ENCODE measurements at regions not wholly inside any gene's neighbourhood (a gene's known extent, or its start where the extent isn't known, plus 50 kb on each side); places are given as distances from the start of the nearest gene placed in this dataset.

DNA sequence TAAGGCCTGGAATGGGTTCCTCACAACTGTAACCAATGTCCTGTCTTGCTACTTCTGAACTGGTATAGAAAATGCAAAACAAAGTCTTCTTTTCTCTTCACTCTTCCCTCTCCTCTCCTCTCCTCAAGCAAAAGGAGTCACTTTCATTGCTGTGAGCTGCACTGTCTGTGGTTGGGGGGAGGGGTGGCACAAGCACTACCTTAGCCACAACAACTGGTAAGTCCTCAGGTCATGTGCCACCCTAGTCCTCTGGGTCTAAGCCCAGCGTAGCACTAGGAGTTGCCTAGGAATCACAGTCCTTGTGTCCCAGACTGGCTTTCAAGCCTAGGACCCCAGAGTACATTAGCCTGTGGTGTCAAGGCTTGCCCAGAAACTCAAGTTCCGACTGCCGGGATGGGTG, 859.3 kb upstream of the AMOT start:
- no peaks in the 10 kb centered on the region for H3K4me1 ChIP-seq (ENCODE audit: insufficient read depth, low read length, severe bottlenecking)
- no peak overlapping the region for H3K27ac ChIP-seq (ENCODE audit: low read depth, low read length, poor library complexity, severe bottlenecking)
- H3F3A ChIP-seq (ENCODE audit: insufficient read depth, low read length), result no peaks in the 10 kb centered on the region
- H3K4me2 ChIP-seq (ENCODE audit: low read length), result no peak overlapping the region
- no peaks in the 10 kb centered on the region for H3K79me2 ChIP-seq (ENCODE audit: insufficient read depth, low read length)
- no peaks in the 10 kb centered on the region for H3K9me3 ChIP-seq (ENCODE audit: low read length)
- no peaks in the 10 kb centered on the region for H3K9me2 ChIP-seq (ENCODE audit: low read depth, low read length)
- TF ChIP-seq EZH2 (IDR thresholded peaks at IDR 0.05; ENCODE audit: borderline replicate concordance, low read length) (no peak), CTCF (IDR thresholded peaks at IDR 0.05; ENCODE audit: low read length) (no peak)
- no peaks in the 10 kb centered on the region for H4K20me1 ChIP-seq (ENCODE audit: insufficient read depth, low read length)
- H3K27me3 ChIP-seq (ENCODE audit: insufficient read depth, low read length), result no peaks in the 10 kb centered on the region
- H2AFZ ChIP-seq (ENCODE audit: low read length), result no peak overlapping the region
- H3K36me3 ChIP-seq (ENCODE audit: insufficient read depth, low read length), result no peaks in the 10 kb centered on the region
- H3K9ac ChIP-seq (ENCODE audit: low read length), result no peak overlapping the region
- H3K4me3 ChIP-seq (ENCODE audit: low read depth, low read length, poor library complexity, severe bottlenecking), result no peak overlapping the region

DNA sequence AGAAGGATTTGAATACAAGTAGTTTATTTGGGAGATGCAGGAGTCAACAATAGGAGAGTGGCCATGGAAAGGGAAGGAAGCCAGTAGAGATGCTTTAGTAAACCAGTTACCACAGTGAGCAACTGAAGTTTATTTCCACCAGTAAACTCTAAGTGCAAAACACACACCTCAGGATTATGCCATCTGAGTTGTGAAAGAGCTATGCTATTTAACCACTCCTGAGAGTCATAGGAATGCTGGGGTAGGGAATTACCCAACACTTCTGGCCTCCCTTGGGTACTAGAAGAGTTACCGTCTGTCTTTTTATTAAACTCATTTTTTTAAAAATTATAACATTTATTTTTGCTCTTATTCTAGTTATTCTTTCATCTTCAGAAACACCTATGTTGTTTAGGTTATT, 834.6 kb upstream of the AMOT start:
- no peaks in the 10 kb centered on the region for H4K20me1 ChIP-seq (ENCODE audit: insufficient read depth, low read length)
- H3K4me2 ChIP-seq (ENCODE audit: low read length), result no peak overlapping the region
- H3K9me2 ChIP-seq (ENCODE audit: low read depth, low read length), result no peaks in the 10 kb centered on the region
- H3K27me3 ChIP-seq (ENCODE audit: insufficient read depth, low read length), result no peaks in the 10 kb centered on the region
- H3K9me3 ChIP-seq (ENCODE audit: low read length), result no peaks in the 10 kb centered on the region
- H3F3A ChIP-seq (ENCODE audit: insufficient read depth, low read length), result no peaks in the 10 kb centered on the region
- H3K36me3 ChIP-seq (ENCODE audit: insufficient read depth, low read length), result no peaks in the 10 kb centered on the region
- no peaks in the 10 kb centered on the region for H3K4me1 ChIP-seq (ENCODE audit: insufficient read depth, low read length, severe bottlenecking)
- H3K79me2 ChIP-seq (ENCODE audit: insufficient read depth, low read length), result no peaks in the 10 kb centered on the region
- no peak overlapping the region for H3K4me3 ChIP-seq (ENCODE audit: low read depth, low read length, poor library complexity, severe bottlenecking)
- no peak overlapping the region for H3K9ac ChIP-seq (ENCODE audit: low read length)
- H2AFZ ChIP-seq (ENCODE audit: low read length), result no peak overlapping the region
- TF ChIP-seq EZH2 (IDR thresholded peaks at IDR 0.05; ENCODE audit: borderline replicate concordance, low read length), result no peak
- no peak overlapping the region for H3K27ac ChIP-seq (ENCODE audit: low read depth, low read length, poor library complexity, severe bottlenecking)

DNA sequence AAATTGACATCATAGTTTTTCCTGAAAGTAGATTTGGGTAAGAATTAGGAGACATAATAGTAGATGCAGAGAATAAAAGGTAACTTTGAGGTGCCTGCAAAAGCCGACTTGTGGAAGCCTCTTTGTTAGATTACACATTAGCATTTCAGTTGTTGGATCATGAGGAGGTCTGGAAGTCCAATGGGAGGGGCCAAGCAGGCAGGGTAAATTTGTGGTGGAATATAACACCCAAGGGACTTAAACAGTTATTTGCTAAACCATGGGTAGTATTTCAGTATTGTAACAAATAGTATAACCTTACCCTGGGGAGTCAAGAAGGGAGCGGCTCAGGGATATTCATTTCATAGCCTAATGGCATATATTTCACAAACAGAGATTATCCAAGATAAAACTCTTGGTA, 810.7 kb upstream of the AMOT start:
- Histone ChIP-seq H3K9me3 (ENCODE audit: low read length) (no peaks in the 10 kb centered on the region), H3K27ac (ENCODE audit: low read depth, low read length, poor library complexity, severe bottlenecking) (no peak overlapping the region), H3F3A (ENCODE audit: insufficient read depth, low read length) (no peaks in the 10 kb centered on the region)

More for the DNA sequence above, 810.7 kb upstream of the AMOT start:
- no peaks in the 10 kb centered on the region for H3K9me2 ChIP-seq (ENCODE audit: low read depth, low read length)
- H2AFZ ChIP-seq (ENCODE audit: low read length), result no peak overlapping the region
- H3K79me2 ChIP-seq (ENCODE audit: insufficient read depth, low read length), result no peaks in the 10 kb centered on the region
- no peak overlapping the region for H3K4me3 ChIP-seq (ENCODE audit: low read depth, low read length, poor library complexity, severe bottlenecking)
- H3K4me2 ChIP-seq (ENCODE audit: low read length), result no peak overlapping the region
- H3K4me1 ChIP-seq (ENCODE audit: insufficient read depth, low read length, severe bottlenecking), result no peaks in the 10 kb centered on the region
- TF ChIP-seq CTCF (IDR thresholded peaks at IDR 0.05; ENCODE audit: low read length) (no peak), EZH2 (IDR thresholded peaks at IDR 0.05; ENCODE audit: borderline replicate concordance, low read length) (no peak)
- H4K20me1 ChIP-seq (ENCODE audit: insufficient read depth, low read length), result no peaks in the 10 kb centered on the region
- H3K27me3 ChIP-seq (ENCODE audit: insufficient read depth, low read length), result no peaks in the 10 kb centered on the region
- H3K36me3 ChIP-seq (ENCODE audit: insufficient read depth, low read length), result no peaks in the 10 kb centered on the region
- H3K9ac ChIP-seq (ENCODE audit: low read length), result no peak overlapping the region

All from OCI-LY1 (cell line).